Activated CD8-positive, alpha-beta memory T cell treated with anti-CD3 and anti-CD28 coated beads, Interleukin-2, amount 50 U/mL, for 4 hours (primary cell): ENCODE measurements at regions not wholly inside any gene's neighbourhood (a gene's known extent, or its start where the extent isn't known, plus 50 kb on each side); places are given as distances from the start of the nearest gene placed in this dataset.

Source experiments
- DNase-seq: peaks from one replicate; pipeline ENCODE4 v3.0.0-alpha.2; 2020

DNA sequence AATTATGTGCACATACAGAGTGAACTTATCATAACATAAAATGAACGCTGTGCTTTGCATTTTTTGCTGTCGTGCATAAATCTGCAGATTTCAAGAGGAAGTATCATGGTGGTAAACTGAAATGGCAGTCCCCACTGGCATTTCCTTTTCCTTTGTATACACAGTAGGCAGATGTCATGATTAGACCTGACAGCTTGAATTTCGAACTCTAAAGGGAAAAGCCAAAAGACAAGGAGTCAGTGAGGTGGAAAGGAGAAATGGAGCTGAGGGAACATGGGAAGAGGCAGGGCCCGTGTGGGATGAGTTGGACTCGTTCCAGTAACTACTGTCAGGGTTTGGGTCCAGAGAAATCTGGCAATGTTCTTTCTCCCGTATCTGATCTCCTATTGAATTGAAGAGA lies 454.1 kb upstream of the SGCG start:
- DNase-seq, result no peak

DNA sequence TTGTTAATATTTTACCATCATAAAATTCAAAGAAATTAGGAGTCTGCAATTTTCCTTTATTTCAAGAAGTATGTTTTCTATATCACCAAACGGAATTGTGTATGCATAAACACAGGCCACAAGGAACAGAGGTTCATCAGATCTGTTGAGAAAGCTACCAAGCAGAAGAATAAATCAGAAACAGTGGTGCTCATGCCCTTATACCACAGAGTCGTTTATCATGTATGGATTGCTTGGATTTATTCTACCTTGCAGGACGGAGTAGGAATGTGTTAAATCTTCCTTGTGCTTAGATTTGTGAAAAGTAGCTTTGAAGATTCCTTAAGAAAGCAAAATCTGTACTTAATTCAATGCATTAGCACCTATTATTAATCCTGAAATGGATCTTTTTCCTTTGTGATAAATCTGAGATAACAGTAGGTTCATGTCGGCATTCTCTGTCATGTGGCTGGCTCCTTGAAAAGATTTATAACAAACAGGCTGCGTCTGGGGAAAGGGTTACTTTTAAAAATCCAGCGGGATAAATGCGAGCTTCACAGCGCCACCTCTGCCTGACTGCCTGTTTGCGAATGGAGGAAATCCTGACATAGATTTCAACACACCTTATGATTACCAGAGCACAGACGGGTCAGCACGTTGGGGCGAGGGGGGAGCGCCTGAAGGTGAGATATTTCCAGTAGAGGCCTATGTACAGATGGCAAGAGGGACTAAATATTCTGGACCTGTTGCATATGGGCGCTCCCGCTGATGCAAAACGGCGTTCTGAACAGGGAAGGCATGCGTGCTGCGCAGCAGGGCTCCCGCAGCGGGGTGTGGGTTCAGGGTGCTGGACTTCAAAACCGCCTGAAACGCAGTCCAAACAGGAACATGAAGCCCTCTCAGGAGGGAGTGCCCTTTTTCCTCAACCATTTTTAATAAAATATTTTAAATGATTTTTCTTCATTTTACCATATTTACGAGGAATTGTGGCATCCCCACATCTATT lies 445.5 kb upstream of the SGCG start:
- DNase-seq, result no peak

- DNase-seq, result no peak
These were observed 444.6 kb upstream of the SGCG start for GRCh38 chr13:22736084-22736767.

- DNase-seq, result no peak
These were observed 444.0 kb upstream of the SGCG start for GRCh38 chr13:22736768-22737092.

DNA sequence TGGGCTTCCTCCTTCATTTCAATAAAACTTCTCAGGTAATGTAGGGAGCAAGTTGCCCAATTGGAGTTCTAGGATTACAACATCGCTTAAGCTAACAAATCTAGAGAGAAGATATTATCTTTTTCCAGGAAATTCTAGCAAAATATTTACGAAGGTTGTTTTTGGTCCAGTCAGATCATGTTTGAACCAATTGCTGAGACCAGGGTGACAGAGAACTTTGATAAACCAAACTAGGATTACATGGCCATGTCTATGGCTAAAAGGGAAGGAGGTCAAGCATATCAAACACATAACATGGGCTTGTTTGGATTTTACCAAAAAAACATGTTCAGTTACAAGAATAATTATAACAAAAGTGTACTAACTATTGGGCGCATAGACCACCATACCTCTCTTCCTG lies 442.4 kb upstream of the SGCG start:
- DNase-seq, result no peak

- DNase-seq, result no peak
These were observed 440.5 kb upstream of the SGCG start for GRCh38 chr13:22740264-22740663.

DNA sequence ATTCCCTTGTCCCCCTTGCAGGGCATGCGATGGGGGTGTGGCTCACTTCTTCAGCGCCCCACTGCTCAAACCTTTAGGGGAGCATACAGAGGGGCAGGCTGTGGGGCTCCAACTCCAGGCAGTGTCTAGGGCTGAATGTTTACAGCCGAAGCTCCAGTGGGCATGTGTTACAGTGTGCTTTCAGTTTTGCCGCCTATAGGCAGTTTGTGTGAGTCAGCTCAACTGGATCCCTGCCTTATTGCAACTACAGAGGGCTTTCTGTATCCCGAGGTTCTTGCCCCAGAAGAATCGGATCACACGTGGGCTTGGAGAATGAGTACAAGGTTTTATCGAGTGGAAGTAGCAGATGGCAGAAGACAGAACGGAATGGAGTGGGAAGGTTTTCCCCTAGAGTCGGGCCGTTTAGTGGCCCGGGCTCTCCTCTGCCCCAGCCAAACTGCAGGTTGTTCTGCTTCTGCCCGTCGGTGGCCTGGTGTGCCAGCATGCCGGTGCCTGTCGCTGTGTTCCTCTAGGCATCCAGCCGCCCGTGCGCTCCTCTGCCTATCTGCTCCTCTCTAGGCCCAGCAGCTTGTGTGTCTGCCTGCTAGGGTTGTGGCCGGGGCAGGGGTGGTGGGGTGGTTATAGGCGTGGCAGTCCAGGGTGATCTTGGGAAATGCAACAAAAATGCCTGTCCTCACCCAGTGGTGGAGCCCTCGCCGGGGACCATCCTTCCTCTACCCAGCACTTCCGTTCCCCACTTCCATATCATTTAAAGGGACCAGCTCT lies 435.9 kb upstream of the SGCG start:
- DNase-seq, result no peak

GRCh38 chr13:22748866-22749577 lies 431.8 kb upstream of the SGCG start:
- no peak for DNase-seq

- no peak for DNase-seq
These were observed 431.2 kb upstream of the SGCG start for GRCh38 chr13:22749626-22750025.

DNA sequence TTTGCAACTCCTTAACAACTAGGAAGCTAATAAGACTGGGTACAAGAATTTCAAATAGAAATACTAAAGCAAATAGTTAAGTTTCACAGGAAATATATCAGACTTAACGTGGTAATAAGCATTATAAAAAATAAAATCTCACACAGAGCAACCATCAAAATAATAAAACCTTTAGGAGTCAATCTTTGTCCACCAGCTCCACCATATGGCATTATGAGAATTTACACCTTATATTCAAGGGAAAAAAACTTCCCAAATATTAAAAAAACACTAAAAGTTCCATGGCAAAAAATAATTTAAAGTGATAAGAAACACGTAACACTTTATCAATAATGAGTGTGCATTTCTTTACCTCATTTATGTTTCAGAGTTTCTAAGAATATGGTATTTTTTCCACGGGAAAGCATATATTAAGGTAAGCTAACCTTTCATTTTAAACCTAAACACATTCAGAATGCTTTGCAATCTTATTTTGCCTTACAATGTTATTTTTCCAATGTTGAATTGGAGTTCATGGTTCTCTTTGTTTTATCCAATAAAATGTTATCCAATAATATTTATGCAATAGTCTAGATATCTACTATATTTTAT lies 423.2 kb upstream of the SGCG start:
- DNase-seq, result no peak

DNA sequence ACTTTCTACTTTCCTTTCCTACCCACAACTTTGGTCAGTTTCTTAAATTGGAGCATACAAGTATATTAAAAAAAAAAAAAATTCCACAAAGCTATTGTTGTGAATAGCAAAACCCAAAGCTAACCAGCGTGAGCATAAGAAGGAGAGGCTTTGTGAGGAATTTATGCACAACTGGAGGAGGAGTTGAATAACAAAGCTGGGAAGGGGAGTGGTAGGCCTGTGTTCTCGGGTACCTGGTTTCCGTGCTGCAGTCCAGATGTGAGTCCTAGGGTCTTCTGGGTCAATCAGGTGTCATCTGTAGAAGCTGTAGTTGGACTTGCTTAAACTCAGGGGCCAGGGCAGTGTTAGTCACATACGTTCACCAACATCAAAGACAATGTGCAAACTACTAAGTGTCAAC lies 422.5 kb upstream of the SGCG start:
- no peak for DNase-seq

GRCh38 chr13:22761709-22762108 lies 419.1 kb upstream of the SGCG start:
- no peak for DNase-seq

- no peak for DNase-seq
These were observed 415.2 kb upstream of the SGCG start for GRCh38 chr13:22765547-22765946.

DNA sequence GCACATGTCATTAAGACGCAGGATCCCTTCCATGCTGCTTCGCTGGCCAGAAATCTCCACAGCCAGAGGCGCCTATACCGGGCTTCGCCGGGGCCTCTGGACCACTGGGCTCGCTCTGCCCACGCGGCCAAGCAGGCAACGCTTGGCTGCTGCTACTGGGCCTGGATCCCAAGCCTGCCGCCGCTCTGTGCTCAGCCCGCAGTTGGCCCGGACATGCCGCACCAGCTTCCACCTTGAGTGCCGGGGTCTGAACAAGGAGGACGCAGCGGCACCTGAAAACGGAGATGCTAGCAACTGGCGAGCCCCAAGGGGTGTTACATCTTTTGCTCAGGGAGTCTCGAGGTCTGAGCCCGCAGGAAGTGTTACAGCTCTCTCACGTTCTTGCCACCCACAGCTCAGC lies 409.9 kb upstream of the SGCG start:
- DNase-seq, result no peak

- DNase-seq, result no peak
These were observed 407.3 kb upstream of the SGCG start for GRCh38 chr13:22773465-22773864.

GRCh38 chr13:22776394-22777186 lies 404.2 kb upstream of the SGCG start:
- DNase-seq, result no peak

GRCh38 chr13:22777207-22777606 lies 403.6 kb upstream of the SGCG start:
- no peak for DNase-seq

DNA sequence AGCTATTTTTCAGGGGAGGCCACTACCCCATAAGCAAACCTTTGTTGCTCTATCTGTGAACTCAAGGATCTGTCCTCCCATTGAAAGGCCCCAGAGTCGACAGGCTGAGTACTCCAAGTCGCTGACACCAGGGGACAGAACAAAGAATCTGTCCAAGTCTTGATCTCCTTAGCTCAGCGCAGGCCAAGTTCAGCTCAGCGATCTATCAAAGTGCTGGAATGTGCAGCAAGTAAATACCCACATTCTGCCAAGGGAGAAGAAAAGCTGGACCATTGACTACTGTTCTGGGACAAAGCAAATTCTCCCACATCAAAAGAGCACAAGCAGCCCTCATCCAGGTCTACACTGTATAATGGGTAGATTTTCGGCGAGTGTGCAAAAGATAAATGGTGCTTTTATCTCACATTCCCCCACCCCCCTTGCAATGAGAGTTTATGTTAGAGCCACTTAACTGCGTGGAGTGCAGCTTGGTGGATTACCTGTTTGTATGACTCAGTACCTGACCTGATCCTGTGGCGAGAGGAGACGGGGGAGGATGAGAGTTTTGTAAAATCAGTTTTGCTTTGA lies 391.7 kb upstream of the SGCG start:
- no peak for DNase-seq

- no peak for DNase-seq
These were observed 390.9 kb upstream of the SGCG start for GRCh38 chr13:22789916-22790315.

DNA sequence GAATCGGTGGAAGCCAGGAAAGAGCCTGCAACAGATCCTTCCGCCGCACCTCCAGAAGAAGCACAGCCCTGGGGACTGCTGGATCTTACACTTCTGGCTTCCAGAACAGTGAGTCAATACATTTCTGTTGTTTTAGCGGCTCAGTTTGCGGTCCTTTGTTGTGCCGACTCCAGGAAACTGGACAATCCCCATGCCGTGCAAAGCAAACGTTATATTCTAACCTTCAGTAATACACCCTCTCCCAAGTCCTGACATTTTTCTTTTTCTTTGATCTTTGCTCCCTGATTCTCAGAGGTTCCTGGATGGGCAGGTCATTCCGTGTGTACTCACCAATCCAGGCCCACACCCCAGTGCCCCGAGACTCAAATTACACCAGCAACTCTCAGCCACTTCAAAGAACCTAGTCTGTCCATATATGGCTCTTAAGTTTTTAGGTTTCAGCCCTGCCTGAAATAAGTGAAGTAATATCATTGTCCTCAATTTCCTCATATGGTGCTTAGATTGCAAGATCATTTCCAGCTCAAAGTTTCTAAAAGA lies 387.1 kb upstream of the SGCG start:
- no peak for DNase-seq
